GM23338 (cell line): ENCODE measurements at regions not wholly inside any gene's neighbourhood (a gene's known extent, or its start where the extent isn't known, plus 50 kb on each side); places are given as distances from the start of the nearest gene placed in this dataset.

Source experiments
- ATAC-seq: fragments of 200-7000 bp; cut with Tn5 transposase; 3 replicates; pipeline ENCODE4 v1.9.1; 2020
- DNase-seq: peaks from one replicate; pipeline ENCODE4 v3.0.0-alpha.2; 2015; ENCODE audit warnings: low spot score
- H2AFZ ChIP-seq: fragments of 200-600 bp; sonication (generic); 2 replicates; pipeline ENCODE4 v1.8.0; 2016; ENCODE audit warnings: antibody characterized with exemption, mild to moderate bottlenecking, moderate library complexity
- H3F3A ChIP-seq: fragments of 200-600 bp; sonication (generic); replicated peaks from 2 replicates; pipeline ENCODE4 v1.8.0; 2017; ENCODE audit warnings: antibody characterized with exemption, mixed run types, low read depth
- H3K27ac ChIP-seq: fragments of 200-600 bp; sonication (generic); 2 replicates; pipeline ENCODE4 v1.6.1; 2016; ENCODE audit warnings: low read depth
- H3K27me3 ChIP-seq: fragments of 200-600 bp; sonication (generic); 2 replicates; pipeline ENCODE4 v1.8.0; 2016; ENCODE audit warnings: mild to moderate bottlenecking, mixed run types, moderate library complexity; ENCODE audit not compliant: insufficient read depth
- H3K36me3 ChIP-seq: fragments of 200-600 bp; sonication (generic); 2 replicates; pipeline ENCODE4 v1.8.0; 2016; ENCODE audit warnings: mild to moderate bottlenecking; ENCODE audit not compliant: insufficient read depth
- H3K4me1 ChIP-seq: fragments of 200-600 bp; sonication (generic); 2 replicates; pipeline ENCODE4 v1.8.0; 2016; ENCODE audit warnings: mild to moderate bottlenecking, moderate library complexity; ENCODE audit not compliant: insufficient read depth
- H3K4me2 ChIP-seq: fragments of 200-600 bp; sonication (generic); 2 replicates; pipeline ENCODE4 v1.7.1; 2017; ENCODE audit warnings: mixed run types
- H3K4me3 ChIP-seq: fragments of 200-600 bp; sonication (generic); 2 replicates; pipeline ENCODE4 v1.6.1; 2016; ENCODE audit warnings: mixed run types
- H3K79me2 ChIP-seq: fragments of 200-600 bp; sonication (generic); replicated peaks from 2 replicates; pipeline ENCODE4 v1.8.0; 2017; ENCODE audit warnings: mild to moderate bottlenecking; ENCODE audit not compliant: insufficient read depth
- H3K9me2 ChIP-seq: fragments of 200-600 bp; sonication (generic); 2 replicates; pipeline ENCODE4 v1.8.0; 2017; ENCODE audit not compliant: insufficient read depth
- H4K20me1 ChIP-seq: fragments of 200-600 bp; sonication (generic); replicated peaks from 2 replicates; pipeline ENCODE4 v1.8.0; 2017; ENCODE audit warnings: mild to moderate bottlenecking; ENCODE audit not compliant: insufficient read depth
- H3K27ac Mint-ChIP-seq: 2 replicates; pipeline ENCODE4 v1.8.0; 2020; ENCODE audit warnings: inconsistent platforms, mild to moderate bottlenecking, moderate library complexity, mixed read lengths
- H3K27me3 Mint-ChIP-seq: 3 replicates; pipeline ENCODE4 v1.8.0; 2022; ENCODE audit warnings: low read depth, mild to moderate bottlenecking, moderate library complexity, mixed read lengths, inconsistent platforms; ENCODE audit not compliant: insufficient read depth, poor library complexity
- H3K36me3 Mint-ChIP-seq: 3 replicates; pipeline ENCODE4 v1.8.0; 2021; ENCODE audit warnings: low read depth, mild to moderate bottlenecking, inconsistent platforms, moderate library complexity, mixed read lengths
- H3K4me1 Mint-ChIP-seq: 3 replicates; pipeline ENCODE4 v1.8.0; 2020; ENCODE audit warnings: mild to moderate bottlenecking, inconsistent platforms, mixed read lengths
- H3K4me3 Mint-ChIP-seq: 3 replicates; pipeline ENCODE4 v1.8.0; 2021; ENCODE audit warnings: moderate library complexity, mild to moderate bottlenecking, inconsistent platforms, mixed read lengths
- H3K9me3 Mint-ChIP-seq: 3 replicates; pipeline ENCODE4 v1.8.0; 2020; ENCODE audit warnings: moderate library complexity, mild to moderate bottlenecking, inconsistent platforms, mixed read lengths
- EZH2 ChIP-seq: fragments of 200-600 bp; sonication (generic); IDR thresholded peaks from one replicate; pipeline ENCODE4 v1.8.0; 2017; ENCODE audit warnings: antibody characterized with exemption, mild to moderate bottlenecking, low read depth; ENCODE audit not compliant: unreplicated experiment
- EZH2phosphoT487 ChIP-seq: fragments of 200-600 bp; sonication (generic); IDR thresholded peaks from one replicate; pipeline ENCODE4 v1.8.1; 2018; ENCODE audit warnings: antibody characterized with exemption; ENCODE audit not compliant: unreplicated experiment
- POLR2AphosphoS5 ChIP-seq: IDR thresholded peaks from 2 replicates; pipeline ENCODE4 v1.6.1; 2016; ENCODE audit warnings: antibody characterized with exemption, low read depth
- TF ChIP-seq, protein P1 (sequence below), 2 experiments: fragments of 200-600 bp in 1 of 2; sonication (generic) in 1 of 2; conservative IDR thresholded peaks; 2 replicates each; pipeline versions ENCODE4 v1.5.1 to v1.6.1; 2016 to 2017; ENCODE audit warnings: antibody characterized with exemption in 2 of 2, low read depth in 2 of 2, mild to moderate bottlenecking in 2 of 2, moderate library complexity in 1 of 2
- TF ChIP-seq, protein P2 (sequence below): IDR thresholded peaks from 2 replicates; pipeline ENCODE4 v1.6.1; 2016; ENCODE audit warnings: antibody characterized with exemption
- TF ChIP-seq, protein P3 (sequence below): IDR thresholded peaks from one replicate; pipeline ENCODE4 v1.6.1; 2018; ENCODE audit warnings: antibody characterized with exemption; ENCODE audit not compliant: unreplicated experiment

DNA sequence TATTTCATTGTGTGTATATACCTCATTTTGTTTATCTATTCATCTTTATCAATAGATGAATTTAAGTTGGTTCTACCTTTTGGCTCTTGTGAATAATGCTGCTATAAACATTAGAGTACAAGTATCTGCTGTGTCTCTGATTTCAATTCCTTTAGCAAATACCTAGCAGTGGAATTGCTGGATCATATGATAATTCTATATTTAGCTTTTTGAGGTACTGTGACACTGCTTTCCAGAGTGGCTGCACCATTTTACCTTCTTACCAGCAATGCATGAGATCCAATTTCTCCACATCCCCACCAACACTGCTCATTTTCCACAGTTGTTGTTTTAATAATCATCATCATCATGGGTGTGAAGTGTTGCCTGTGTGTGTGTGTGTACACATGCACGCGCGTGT, 182.3 kb downstream of the MBOAT1 start:
- Histone ChIP-seq H3K4me3 (no peak overlapping the region), H3F3A (no peaks in the 10 kb centered on the region), H3K79me2 (no peaks in the 10 kb centered on the region), H2AFZ (no peak overlapping the region), H3K27me3 (no peaks in the 10 kb centered on the region), H3K27ac (no peak overlapping the region), H3K36me3 (no peaks in the 10 kb centered on the region), H3K9me2 (no peaks in the 10 kb centered on the region), H3K4me2 (no peak overlapping the region), H4K20me1 (no peaks in the 10 kb centered on the region), H3K4me1 (no peaks in the 10 kb centered on the region)
- H3K9me3 Mint-ChIP-seq: no peaks in the 10 kb centered on the region; the same call in 2 of the 3 replicates
- no peak for TF ChIP-seq EZH2phosphoT487
- TF ChIP-seq EZH2: no peak
- H3K36me3 Mint-ChIP-seq: peaks cover 4% of the 10 kb centered on the region; the same call in 2 of the 3 replicates
- H3K27ac Mint-ChIP-seq: no peak overlapping the region
- DNase-seq: no peak
- ATAC-seq: no peak
- H3K4me1 Mint-ChIP-seq: peaks cover 18% of the 10 kb centered on the region
- H3K27me3 Mint-ChIP-seq: peaks cover 6% of the 10 kb centered on the region
- H3K4me3 Mint-ChIP-seq: no peak overlapping the region

DNA sequence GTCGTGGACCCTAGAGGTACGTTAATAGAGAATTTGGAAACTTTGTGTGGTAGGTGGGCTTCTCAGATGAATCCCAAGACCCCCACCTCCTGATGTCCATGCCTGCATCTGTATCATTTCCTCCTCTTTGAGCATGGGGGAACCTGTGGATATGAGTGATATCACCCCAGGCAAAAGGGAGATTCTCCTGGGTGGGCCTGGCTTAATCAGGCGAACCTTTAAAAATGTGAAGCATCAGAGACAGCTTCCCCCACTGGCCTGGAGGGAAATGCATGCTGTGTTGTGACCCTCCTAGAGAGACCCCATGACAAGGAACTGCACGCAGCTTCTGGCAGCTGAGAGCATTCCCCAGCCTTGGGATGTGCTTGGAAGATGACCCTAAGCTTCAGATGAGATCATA, 180.9 kb downstream of the MBOAT1 start:
- Histone ChIP-seq H4K20me1 (no peaks in the 10 kb centered on the region), H3K4me3 (no peak overlapping the region), H2AFZ (no peak overlapping the region), H3K4me1 (no peaks in the 10 kb centered on the region), H3K9me2 (no peaks in the 10 kb centered on the region), H3K79me2 (no peaks in the 10 kb centered on the region), H3K36me3 (no peaks in the 10 kb centered on the region), H3K27ac (no peak overlapping the region), H3K4me2 (no peak overlapping the region), H3K27me3 (no peaks in the 10 kb centered on the region), H3F3A (no peaks in the 10 kb centered on the region)
- H3K9me3 Mint-ChIP-seq: no peaks in the 10 kb centered on the region; the same call in 2 of the 3 replicates
- TF ChIP-seq, protein P1, sequence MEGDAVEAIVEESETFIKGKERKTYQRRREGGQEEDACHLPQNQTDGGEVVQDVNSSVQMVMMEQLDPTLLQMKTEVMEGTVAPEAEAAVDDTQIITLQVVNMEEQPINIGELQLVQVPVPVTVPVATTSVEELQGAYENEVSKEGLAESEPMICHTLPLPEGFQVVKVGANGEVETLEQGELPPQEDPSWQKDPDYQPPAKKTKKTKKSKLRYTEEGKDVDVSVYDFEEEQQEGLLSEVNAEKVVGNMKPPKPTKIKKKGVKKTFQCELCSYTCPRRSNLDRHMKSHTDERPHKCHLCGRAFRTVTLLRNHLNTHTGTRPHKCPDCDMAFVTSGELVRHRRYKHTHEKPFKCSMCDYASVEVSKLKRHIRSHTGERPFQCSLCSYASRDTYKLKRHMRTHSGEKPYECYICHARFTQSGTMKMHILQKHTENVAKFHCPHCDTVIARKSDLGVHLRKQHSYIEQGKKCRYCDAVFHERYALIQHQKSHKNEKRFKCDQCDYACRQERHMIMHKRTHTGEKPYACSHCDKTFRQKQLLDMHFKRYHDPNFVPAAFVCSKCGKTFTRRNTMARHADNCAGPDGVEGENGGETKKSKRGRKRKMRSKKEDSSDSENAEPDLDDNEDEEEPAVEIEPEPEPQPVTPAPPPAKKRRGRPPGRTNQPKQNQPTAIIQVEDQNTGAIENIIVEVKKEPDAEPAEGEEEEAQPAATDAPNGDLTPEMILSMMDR (conservative IDR thresholded peaks at IDR 0.05; ENCODE audit: low read depth in 2 of 2): no peak
- TF ChIP-seq EZH2 (no peak), POLR2AphosphoS5 (no peak)
- TF ChIP-seq, protein P2, sequence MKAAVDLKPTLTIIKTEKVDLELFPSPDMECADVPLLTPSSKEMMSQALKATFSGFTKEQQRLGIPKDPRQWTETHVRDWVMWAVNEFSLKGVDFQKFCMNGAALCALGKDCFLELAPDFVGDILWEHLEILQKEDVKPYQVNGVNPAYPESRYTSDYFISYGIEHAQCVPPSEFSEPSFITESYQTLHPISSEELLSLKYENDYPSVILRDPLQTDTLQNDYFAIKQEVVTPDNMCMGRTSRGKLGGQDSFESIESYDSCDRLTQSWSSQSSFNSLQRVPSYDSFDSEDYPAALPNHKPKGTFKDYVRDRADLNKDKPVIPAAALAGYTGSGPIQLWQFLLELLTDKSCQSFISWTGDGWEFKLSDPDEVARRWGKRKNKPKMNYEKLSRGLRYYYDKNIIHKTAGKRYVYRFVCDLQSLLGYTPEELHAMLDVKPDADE: no peak
- TF ChIP-seq, protein P3, sequence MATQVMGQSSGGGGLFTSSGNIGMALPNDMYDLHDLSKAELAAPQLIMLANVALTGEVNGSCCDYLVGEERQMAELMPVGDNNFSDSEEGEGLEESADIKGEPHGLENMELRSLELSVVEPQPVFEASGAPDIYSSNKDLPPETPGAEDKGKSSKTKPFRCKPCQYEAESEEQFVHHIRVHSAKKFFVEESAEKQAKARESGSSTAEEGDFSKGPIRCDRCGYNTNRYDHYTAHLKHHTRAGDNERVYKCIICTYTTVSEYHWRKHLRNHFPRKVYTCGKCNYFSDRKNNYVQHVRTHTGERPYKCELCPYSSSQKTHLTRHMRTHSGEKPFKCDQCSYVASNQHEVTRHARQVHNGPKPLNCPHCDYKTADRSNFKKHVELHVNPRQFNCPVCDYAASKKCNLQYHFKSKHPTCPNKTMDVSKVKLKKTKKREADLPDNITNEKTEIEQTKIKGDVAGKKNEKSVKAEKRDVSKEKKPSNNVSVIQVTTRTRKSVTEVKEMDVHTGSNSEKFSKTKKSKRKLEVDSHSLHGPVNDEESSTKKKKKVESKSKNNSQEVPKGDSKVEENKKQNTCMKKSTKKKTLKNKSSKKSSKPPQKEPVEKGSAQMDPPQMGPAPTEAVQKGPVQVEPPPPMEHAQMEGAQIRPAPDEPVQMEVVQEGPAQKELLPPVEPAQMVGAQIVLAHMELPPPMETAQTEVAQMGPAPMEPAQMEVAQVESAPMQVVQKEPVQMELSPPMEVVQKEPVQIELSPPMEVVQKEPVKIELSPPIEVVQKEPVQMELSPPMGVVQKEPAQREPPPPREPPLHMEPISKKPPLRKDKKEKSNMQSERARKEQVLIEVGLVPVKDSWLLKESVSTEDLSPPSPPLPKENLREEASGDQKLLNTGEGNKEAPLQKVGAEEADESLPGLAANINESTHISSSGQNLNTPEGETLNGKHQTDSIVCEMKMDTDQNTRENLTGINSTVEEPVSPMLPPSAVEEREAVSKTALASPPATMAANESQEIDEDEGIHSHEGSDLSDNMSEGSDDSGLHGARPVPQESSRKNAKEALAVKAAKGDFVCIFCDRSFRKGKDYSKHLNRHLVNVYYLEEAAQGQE: no peak
- peaks cover 24% of the 10 kb centered on the region for H3K4me1 Mint-ChIP-seq
- H3K27me3 Mint-ChIP-seq: peaks cover 6% of the 10 kb centered on the region
- H3K4me3 Mint-ChIP-seq: no peak overlapping the region
- H3K36me3 Mint-ChIP-seq: peaks cover 4% of the 10 kb centered on the region; the same call in 2 of the 3 replicates
- H3K27ac Mint-ChIP-seq: no peak overlapping the region
- DNase-seq: no peak
- no peak for ATAC-seq
